Endothelial cell (in vitro differentiated cells): ENCODE measurements at regions not wholly inside any gene's neighbourhood (a gene's known extent, or its start where the extent isn't known, plus 50 kb on each side); places are given as distances from the start of the nearest gene placed in this dataset.

Experiments used
- DNase-seq: peaks from one replicate; pipeline ENCODE4 v3.0.0; 2021; ENCODE audit warnings: low spot score
- H3K27ac Mint-ChIP-seq: one replicate; pipeline ENCODE4 v1.8.0; 2021; ENCODE audit warnings: mixed read lengths, inconsistent platforms; ENCODE audit not compliant: unreplicated experiment
- H3K27me3 Mint-ChIP-seq: one replicate; pipeline ENCODE4 v1.8.0; 2021; ENCODE audit warnings: mild to moderate bottlenecking, moderate library complexity, mixed read lengths, inconsistent platforms; ENCODE audit not compliant: unreplicated experiment
- H3K36me3 Mint-ChIP-seq: one replicate; pipeline ENCODE4 v1.8.0; 2021; ENCODE audit warnings: mild to moderate bottlenecking, low read depth, mixed read lengths, inconsistent platforms; ENCODE audit not compliant: unreplicated experiment
- H3K4me1 Mint-ChIP-seq: one replicate; pipeline ENCODE4 v1.8.0; 2021; ENCODE audit warnings: mild to moderate bottlenecking, mixed read lengths, inconsistent platforms; ENCODE audit not compliant: unreplicated experiment
- H3K4me3 Mint-ChIP-seq: one replicate; pipeline ENCODE4 v1.8.0; 2021; ENCODE audit warnings: mild to moderate bottlenecking, mixed read lengths, inconsistent platforms; ENCODE audit not compliant: unreplicated experiment
- H3K9me3 Mint-ChIP-seq: one replicate; pipeline ENCODE4 v1.8.0; 2021; ENCODE audit warnings: mixed read lengths, inconsistent platforms; ENCODE audit not compliant: unreplicated experiment
- CTCF ChIP-seq: fragments of 200-600 bp; sonication (generic); IDR thresholded peaks from one replicate; pipeline ENCODE4 v1.5.0; 2021; ENCODE audit warnings: antibody characterized with exemption; ENCODE audit not compliant: unreplicated experiment

GRCh38 chr6:135568379-135568778, 70.8 kb upstream of the AHI1 start:
- peaks cover 8% of the 10 kb centered on the region for H3K4me1 Mint-ChIP-seq
- H3K27ac Mint-ChIP-seq = no peak overlapping the region
- H3K27me3 Mint-ChIP-seq = peaks cover 2% of the 10 kb centered on the region
- no peak for DNase-seq
- no peak overlapping the region for H3K4me3 Mint-ChIP-seq
- TF ChIP-seq CTCF = no peak
- H3K9me3 Mint-ChIP-seq = no peaks in the 10 kb centered on the region
- no peaks in the 10 kb centered on the region for H3K36me3 Mint-ChIP-seq

- H3K27ac Mint-ChIP-seq = no peak overlapping the region
- no peak overlapping the region for H3K4me3 Mint-ChIP-seq
- peaks cover 8% of the 10 kb centered on the region for H3K4me1 Mint-ChIP-seq
- no peak for DNase-seq
- no peak for TF ChIP-seq CTCF
- H3K36me3 Mint-ChIP-seq = no peaks in the 10 kb centered on the region
- no peaks in the 10 kb centered on the region for H3K9me3 Mint-ChIP-seq
- peaks cover 2% of the 10 kb centered on the region for H3K27me3 Mint-ChIP-seq
These were observed 74.5 kb upstream of the AHI1 start for GRCh38 chr6:135572051-135572450.

GRCh38 chr6:135575629-135576028, 78.1 kb upstream of the AHI1 start:
- Mint-ChIP-seq H3K27me3 (no peaks in the 10 kb centered on the region), H3K36me3 (no peaks in the 10 kb centered on the region), H3K4me3 (no peak overlapping the region), H3K9me3 (no peaks in the 10 kb centered on the region), H3K4me1 (no peaks in the 10 kb centered on the region), H3K27ac (no peak overlapping the region)
- DNase-seq = no peak
- TF ChIP-seq CTCF = no peak

- no peaks in the 10 kb centered on the region for H3K4me1 Mint-ChIP-seq
- DNase-seq = no peak
- no peak overlapping the region for H3K27ac Mint-ChIP-seq
- no peaks in the 10 kb centered on the region for H3K27me3 Mint-ChIP-seq
- H3K4me3 Mint-ChIP-seq = no peak overlapping the region
- TF ChIP-seq CTCF = no peak
- H3K9me3 Mint-ChIP-seq = no peaks in the 10 kb centered on the region
- H3K36me3 Mint-ChIP-seq = no peaks in the 10 kb centered on the region
These were observed 78.5 kb upstream of the AHI1 start for GRCh38 chr6:135576055-135576454.

GRCh38 chr6:135577059-135577538, 79.6 kb upstream of the AHI1 start:
- no peaks in the 10 kb centered on the region for H3K36me3 Mint-ChIP-seq
- H3K27ac Mint-ChIP-seq = no peak overlapping the region
- DNase-seq = no peak
- no peak for TF ChIP-seq CTCF
- H3K4me1 Mint-ChIP-seq = no peaks in the 10 kb centered on the region
- H3K27me3 Mint-ChIP-seq = no peaks in the 10 kb centered on the region
- H3K9me3 Mint-ChIP-seq = no peaks in the 10 kb centered on the region
- H3K4me3 Mint-ChIP-seq = no peak overlapping the region
